ENCODE measurements at regions not wholly inside any gene's neighbourhood (a gene's known extent, or its start where the extent isn't known, plus 50 kb on each side); places are given as distances from the start of the nearest gene placed in this dataset.

- H3K4me2 ChIP-seq = no peak overlapping the region
- CTCF ChIA-PET = no interaction called here
- WGBS (ENCODE audit: missing lambda C conversion rate) = 67% methylated on average over 5 of the region's 5 CpGs
- H3K4me3 ChIP-seq = no peak overlapping the region
- DNase-seq (ENCODE audit: low read depth in 1 of 2, low spot score in 1 of 2) = no peak
- FAIRE-seq = no peak
- no peak for ATAC-seq
- POLR2A ChIA-PET = no interaction called here
- H3K4me1 ChIP-seq = no peaks in the 10 kb centered on the region
- no peaks in the 10 kb centered on the region for H3K9me3 ChIP-seq
- TF ChIP-seq NR3C1 (IDR thresholded peaks at IDR 0.05) (no peak), RFX5 (IDR thresholded peaks at IDR 0.05) (no peak), USF2 (IDR thresholded peaks at IDR 0.05) (no peak), TFCP2L1 (CRISPR knock-in tag; IDR thresholded peaks at IDR 0.05) (no peak), E2F6 (IDR thresholded peaks at IDR 0.05; ENCODE audit: borderline replicate concordance, low read depth) (no peak), POLR2AphosphoS2 (conservative IDR thresholded peaks at IDR 0.05; ENCODE audit: low read length) (no peak), HMGXB4 (CRISPR knock-in tag; IDR thresholded peaks at IDR 0.05; ENCODE audit: borderline replicate concordance) (no peak)
- no peak overlapping the region for H3K27ac ChIP-seq
Measured at GRCh38 chr13:90253806-90254205, 1093.7 kb upstream of the MIR17HG start.

GRCh38 chr13:90254437-90254836, 1093.0 kb upstream of the MIR17HG start:
- POLR2A ChIA-PET = no interaction called here
- CTCF ChIA-PET = no interaction called here
- DNase-seq (ENCODE audit: low read depth in 1 of 2, low spot score in 1 of 2) (no peak), ATAC-seq (no peak), FAIRE-seq (no peak)
- Histone ChIP-seq H3K4me1 (no peaks in the 10 kb centered on the region), H3K27ac (no peak overlapping the region), H3K9me3 (no peaks in the 10 kb centered on the region), H3K4me2 (no peak overlapping the region), H3K4me3 (no peak overlapping the region)
- WGBS (ENCODE audit: missing lambda C conversion rate) = 47% methylated on average over 2 of the region's 2 CpGs
- TF ChIP-seq ESRRA (IDR thresholded peaks at IDR 0.05; ENCODE audit: borderline replicate concordance, low read length) (no peak), POLR2A (IDR thresholded peaks at IDR 0.05; ENCODE audit: low read length) (no peak), CBX8 (IDR thresholded peaks at IDR 0.05) (no peak), E2F6 (IDR thresholded peaks at IDR 0.05; ENCODE audit: borderline replicate concordance, low read depth) (no peak), RAD21 (conservative IDR thresholded peaks at IDR 0.05 in 1 of 2, IDR thresholded peaks at IDR 0.05 in 1 of 2) (no peak), HOXA7 (CRISPR knock-in tag; IDR thresholded peaks at IDR 0.05) (no peak), CHD4 (IDR thresholded peaks at IDR 0.05; ENCODE audit: borderline replicate concordance) (no peak), EHF (CRISPR knock-in tag; IDR thresholded peaks at IDR 0.05) (no peak)
- TF ChIP-seq, protein P1, sequence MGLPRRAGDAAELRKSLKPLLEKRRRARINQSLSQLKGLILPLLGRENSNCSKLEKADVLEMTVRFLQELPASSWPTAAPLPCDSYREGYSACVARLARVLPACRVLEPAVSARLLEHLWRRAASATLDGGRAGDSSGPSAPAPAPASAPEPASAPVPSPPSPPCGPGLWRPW (IDR thresholded peaks at IDR 0.05) = no peak
- TF ChIP-seq, protein P2, sequence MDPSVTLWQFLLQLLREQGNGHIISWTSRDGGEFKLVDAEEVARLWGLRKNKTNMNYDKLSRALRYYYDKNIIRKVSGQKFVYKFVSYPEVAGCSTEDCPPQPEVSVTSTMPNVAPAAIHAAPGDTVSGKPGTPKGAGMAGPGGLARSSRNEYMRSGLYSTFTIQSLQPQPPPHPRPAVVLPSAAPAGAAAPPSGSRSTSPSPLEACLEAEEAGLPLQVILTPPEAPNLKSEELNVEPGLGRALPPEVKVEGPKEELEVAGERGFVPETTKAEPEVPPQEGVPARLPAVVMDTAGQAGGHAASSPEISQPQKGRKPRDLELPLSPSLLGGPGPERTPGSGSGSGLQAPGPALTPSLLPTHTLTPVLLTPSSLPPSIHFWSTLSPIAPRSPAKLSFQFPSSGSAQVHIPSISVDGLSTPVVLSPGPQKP (IDR thresholded peaks at IDR 0.05; ENCODE audit: low read depth, low read length) = no peak

DNA sequence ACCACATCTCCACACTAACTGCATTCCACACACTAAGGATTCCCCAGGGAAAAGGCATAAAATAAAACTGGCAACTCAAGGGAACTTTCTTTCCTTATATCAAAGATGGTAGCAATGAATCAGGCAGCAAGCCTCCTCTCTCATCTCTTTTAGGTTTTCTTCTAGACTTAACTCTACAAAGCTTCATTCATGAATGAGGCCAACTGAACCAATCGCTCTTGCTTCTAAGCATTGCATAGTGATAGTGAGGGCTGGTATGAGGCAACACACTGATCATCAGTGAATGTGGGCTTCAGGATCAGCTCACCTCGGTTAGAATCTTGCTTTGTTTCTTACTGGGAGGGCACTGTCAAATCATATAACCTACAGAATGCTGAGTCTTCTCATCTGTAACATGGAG, 1090.7 kb upstream of the MIR17HG start:
- DNase-seq (ENCODE audit: low read depth in 1 of 2, low spot score in 1 of 2) (no peak), ATAC-seq (no peak), FAIRE-seq (no peak)
- CTCF ChIA-PET = no interaction called here
- POLR2A ChIA-PET = no interaction called here
- H3K9me3 ChIP-seq = no peaks in the 10 kb centered on the region
- H3K4me3 ChIP-seq = no peak overlapping the region
- no peak overlapping the region for H3K4me2 ChIP-seq
- TF ChIP-seq SMC3 (IDR thresholded peaks at IDR 0.05) (no peak), RARB (CRISPR knock-in tag; IDR thresholded peaks at IDR 0.05) (no peak)
- TF ChIP-seq, protein P3, sequence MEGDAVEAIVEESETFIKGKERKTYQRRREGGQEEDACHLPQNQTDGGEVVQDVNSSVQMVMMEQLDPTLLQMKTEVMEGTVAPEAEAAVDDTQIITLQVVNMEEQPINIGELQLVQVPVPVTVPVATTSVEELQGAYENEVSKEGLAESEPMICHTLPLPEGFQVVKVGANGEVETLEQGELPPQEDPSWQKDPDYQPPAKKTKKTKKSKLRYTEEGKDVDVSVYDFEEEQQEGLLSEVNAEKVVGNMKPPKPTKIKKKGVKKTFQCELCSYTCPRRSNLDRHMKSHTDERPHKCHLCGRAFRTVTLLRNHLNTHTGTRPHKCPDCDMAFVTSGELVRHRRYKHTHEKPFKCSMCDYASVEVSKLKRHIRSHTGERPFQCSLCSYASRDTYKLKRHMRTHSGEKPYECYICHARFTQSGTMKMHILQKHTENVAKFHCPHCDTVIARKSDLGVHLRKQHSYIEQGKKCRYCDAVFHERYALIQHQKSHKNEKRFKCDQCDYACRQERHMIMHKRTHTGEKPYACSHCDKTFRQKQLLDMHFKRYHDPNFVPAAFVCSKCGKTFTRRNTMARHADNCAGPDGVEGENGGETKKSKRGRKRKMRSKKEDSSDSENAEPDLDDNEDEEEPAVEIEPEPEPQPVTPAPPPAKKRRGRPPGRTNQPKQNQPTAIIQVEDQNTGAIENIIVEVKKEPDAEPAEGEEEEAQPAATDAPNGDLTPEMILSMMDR (IDR thresholded peaks at IDR 0.05) = no peak
- H3K27ac ChIP-seq = no peak overlapping the region
- no peaks in the 10 kb centered on the region for H3K4me1 ChIP-seq
- 47% methylated on average over 2 of the region's 2 CpGs for WGBS (ENCODE audit: missing lambda C conversion rate)
